ENCODE measurements at regions not wholly inside any gene's neighbourhood (a gene's known extent, or its start where the extent isn't known, plus 50 kb on each side); places are given as distances from the start of the nearest gene placed in this dataset.
A peak's percentile ranks its signal among the peaks of the same experiment; 100 is the strongest.
"Not testable (repeated sequence)": the region's sequence is repeated elsewhere in the genome, so short reads cannot be mapped to it uniquely, and the experiment has no call there.

DNA sequence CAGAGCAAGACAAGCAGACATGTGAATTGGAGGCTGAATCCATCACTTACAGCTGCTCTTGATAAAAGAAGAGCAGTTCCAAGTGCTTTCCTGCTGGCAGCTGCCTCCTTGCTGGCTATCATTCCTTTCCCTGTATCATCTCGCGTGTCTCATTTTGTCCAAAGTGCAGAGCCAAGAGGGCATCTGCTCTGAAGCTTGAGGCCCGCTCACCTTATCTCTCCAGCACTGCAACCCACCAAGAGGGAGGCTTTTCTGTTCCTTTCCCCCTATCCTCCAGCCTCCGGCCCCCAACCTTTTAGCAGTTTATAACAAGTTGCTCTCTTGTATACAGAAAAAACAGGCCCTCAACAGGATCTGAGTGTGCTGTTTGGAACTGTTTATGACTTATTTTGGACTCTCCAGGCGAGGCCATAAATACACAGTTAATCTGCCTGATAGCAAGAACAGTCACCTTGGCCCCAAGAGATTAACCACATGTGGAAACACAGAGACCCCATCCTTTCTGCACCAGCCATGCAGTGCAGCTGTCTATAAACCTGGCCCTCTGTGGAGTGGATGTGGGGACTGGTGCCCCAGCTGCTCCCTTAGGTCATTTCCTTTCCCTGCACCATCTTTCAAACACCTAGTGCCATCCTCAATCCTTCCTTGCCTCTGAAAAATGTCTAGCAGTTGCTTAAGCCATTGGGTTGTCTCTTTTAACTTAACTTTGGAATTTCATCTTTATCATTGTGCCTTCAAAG, 172.5 kb upstream of the FERMT1 start:
- DNase-seq = no peak

DNA sequence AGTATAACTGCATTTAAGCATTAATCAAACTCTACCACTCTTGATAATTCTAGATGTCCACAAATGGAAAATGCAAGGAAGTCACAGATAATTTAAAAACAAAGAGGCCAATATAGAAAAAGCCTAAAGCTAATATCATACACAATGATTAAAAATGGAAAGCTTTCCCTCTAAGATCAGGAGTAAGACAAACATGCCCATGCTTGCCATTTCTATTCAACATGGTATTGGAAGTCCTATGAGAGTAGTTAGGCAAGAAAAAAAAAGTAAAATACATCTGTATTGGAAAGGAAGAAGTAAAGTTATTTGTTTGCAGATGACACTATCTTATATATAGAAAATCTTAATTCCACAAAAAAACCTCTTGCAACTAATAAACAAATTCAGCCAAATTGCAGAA, 164.6 kb upstream of the FERMT1 start:
- DNase-seq = no peak

DNA sequence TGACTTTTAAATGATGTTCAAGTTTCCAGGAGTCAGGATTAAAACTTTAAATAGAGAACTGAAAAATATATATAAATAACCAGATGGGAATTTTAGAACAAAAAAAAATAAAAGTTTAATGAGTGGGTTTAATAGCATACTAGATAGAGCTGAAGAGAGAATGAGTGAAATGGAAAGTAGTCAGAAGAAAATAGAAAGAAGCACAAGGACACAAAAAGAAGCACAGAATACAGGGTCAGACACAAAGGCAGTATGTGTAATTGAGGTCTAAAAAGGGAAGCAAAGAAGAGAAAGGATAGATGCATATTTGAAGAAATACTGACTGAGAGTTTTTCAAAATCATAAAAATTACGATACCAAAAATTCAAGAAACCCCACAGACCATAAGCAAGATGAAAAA, 159.8 kb upstream of the FERMT1 start:
- no peak for DNase-seq

DNA sequence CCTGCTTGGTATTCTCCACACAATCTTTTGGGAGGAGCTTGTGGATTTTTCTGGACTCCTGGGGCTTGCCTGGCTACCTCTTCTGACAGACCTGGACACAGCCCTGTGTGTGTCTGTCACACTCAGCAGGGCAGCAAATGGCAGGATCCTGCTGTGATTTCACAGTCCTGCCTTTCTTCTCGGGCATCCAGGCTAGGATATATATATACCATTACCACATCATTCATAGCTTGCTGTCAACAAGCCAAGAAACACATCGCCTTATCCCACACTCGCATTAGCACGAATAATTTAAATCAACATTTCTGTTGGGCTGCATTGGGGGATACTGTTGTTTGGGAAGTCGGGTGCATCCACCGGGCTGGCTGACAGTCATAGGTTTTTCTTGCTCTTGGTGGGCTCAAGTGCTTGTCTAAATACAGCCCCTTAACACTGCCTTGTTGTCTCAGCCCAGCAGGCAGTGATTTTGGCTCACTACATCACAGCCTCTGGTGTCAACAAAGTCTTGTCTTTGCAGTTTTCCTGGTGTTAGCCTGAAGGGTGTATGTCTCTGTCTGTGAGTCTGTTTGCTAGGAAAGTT, 154.9 kb upstream of the FERMT1 start:
- DNase-seq = peak in 1 of 2 experiments; percentile 49

DNA sequence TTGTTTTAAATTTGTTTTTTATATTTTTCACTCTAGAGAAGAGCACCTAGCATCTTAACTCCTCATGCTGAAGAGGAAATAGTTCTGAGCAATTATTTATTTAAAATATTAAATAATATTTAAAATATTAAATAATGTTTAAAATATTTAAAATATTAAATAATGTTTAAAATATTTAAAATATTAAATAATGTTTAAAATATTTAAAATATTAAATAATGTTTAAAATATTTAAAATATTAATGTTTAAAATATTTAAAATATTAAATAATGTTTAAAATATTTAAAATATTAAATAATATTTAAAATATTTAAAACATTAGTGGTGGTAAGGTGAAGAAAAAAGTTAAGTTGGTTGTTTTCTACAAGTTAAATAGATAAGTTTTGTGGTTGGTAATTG, 147.6 kb upstream of the FERMT1 start:
- DNase-seq = not testable (repeated sequence)

DNA sequence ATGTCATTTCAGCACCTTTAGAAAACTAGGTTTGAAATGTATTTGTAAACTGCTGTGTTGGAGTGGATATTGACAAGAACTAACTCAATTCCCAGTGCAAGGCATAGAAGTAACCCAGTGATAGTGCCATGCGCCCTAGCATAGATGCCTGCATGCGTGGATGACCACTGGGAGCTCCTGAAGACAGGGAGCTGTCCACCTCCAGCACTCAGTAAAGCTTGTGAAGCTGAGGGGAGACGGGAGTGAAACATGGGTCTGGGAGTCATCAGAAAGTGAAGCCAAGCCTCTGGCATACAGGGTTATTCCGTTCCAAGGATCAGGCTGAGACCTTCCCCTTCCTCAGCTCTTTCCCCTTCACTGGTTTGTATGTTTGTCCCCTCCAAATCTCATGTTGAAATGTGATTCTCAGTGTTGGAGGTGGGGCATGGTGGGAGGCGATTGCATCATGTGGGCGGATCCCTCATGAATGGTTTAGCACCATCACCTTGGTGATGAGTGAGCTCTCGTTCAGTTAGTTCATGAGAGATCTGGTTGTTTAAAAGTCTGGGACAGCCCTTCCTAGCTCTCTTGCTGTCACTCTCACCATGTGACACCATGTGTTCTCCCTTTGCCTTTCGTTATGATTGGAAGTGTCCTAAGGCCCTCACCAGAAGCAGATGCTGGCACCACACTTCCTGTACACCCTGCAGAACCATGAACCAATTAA, 146.5 kb upstream of the FERMT1 start:
- DNase-seq = peak in 1 of 2 experiments; percentile 12

DNA sequence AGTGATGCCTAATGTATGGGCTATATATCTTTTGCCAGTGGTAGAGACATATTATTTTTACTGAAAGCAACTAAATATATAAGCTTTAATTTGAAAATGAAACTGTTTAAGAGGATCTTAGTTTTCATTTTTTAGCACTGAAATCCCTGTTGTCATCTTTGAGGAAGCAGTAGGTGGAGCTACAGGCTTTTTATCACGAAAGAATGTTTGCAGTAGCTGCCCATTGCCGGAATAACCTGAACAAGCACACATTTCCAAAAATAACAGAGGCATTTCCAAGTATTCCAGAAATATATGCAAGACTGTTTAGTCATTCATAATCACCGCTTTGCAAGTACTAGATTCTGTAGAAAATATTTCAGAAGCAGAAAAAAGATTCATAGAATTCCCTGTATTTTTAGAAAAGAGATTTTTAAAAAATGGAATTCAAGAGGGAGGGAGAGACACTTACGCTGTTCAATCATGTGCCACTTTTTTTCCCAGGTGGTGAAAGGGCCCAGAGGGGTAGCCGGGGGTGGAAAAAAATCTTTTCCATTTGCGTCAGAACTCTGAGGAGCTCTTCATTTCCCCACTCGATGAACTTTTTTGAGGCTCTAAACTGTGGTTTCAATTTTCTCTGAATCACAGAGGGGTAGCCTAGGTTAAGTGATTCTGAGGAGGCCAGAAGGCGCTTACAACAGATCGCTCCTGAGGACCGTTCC, 142.5 kb upstream of the FERMT1 start:
- peak; percentile 58 to 70 for DNase-seq

DNA sequence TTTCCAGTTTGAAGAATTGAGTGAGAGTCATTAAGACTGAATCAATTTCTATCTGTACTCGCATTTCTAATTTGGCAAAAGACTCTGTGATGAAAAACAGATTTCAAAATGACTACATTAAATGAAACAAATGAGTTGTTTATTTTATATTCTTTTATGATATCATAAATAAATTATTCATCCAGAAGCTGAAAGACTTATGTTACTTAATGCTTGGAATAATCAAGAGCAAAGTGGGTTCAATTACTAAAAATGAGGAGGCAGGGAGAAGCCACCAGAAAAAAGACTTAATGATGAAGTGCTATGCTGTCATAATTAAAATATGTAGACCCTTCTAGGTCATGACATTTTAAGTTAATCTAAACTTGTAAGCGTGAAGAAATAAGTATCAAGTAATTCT, 130.6 kb upstream of the FERMT1 start:
- no peak for DNase-seq

DNA sequence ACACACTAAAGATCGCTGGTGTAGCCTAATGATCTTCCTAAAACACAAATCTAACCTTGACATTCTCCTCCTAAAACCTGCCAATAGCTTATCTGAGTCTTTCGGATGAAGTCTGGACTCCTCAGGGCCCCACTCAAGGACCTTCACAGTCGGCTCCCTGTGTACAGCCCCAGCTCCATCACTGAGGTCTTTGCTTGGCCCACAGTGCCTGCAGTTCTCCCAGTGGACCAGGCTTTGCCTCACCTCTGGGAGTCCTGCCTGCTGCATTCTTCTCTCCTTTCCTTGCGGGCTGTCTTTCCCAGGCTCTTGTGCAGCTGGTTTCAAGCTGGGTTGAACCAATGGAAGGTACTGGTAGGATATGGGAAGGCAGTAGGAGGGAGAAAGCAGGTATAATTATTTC, 122.6 kb upstream of the FERMT1 start:
- no peak for DNase-seq

DNA sequence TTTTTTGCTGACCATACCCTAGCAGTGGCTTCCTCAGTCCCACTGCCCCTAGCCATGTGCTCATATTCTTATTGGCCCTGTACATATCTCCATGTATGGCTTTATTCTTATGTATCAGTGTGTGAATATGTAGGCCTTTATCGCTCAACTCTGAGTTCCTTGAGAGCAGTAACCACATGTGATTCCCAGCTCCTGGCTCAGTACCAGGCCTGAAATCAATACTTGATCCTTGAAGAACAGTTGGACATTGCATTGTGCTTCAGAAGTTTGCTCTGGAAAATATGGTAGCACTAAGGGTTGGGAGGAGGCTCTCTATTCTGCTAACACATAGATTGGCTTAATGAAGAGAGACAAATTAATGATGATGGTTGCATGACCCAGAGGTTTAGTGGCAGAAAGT, 118.8 kb upstream of the FERMT1 start:
- no peak for DNase-seq

DNA sequence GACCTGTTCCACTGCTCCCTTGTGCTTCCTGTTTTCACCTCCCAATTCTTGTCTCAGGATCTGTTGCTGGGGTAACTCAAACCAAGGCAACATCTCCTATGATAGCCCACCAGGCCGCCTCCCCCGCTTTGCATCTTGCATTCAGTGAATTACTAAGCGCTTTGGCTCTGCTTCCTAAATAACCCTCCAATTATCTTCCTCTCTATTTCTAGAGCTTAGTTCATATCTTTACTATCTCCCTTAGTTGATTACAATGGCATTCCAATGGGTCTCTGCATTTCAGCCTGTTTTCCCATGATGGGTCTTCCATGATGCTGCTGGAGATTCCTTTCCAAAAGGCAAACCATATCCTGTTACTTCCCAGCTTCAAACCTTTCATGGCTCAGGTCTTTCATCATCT, 117.2 kb upstream of the FERMT1 start:
- DNase-seq = no peak

DNA sequence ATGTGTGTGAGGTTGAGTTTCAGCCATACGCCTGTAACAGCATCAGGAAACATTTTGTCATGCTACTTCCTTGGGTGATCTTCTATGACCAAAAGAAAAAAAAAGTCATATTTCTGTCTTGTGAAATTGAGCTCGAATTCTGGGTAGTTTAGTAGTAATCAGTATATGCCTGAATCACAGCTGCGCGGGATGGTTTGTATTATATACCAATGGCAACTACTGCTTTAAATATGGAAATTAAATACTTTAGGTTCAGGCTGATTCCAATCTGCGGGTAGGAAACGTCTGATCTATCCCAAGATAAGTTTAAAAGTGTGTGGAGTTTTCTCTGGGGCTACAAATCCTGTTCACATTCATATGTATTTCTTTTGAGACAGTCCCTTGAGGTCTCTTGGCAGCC, 115.6 kb upstream of the FERMT1 start:
- no peak for DNase-seq

DNA sequence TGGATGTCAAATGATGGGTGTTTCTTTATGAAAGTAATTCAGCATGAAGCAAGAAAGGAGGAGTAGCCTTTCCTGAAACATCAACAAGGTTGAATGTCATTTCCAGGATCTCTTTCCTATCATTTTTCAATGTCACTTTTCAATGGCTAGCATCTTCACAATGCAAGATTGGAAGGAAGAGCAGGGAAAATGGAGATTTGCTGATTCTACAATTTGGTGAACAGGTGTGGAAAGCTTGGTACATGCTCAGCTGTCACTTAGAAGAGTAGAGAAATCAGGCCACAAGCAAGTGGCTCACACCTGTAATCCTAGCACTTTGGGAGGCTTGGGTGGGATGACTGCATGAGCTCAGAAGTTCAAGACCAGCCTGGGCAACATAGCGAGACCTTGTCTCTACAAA, 112.7 kb upstream of the FERMT1 start:
- DNase-seq = no peak

DNA sequence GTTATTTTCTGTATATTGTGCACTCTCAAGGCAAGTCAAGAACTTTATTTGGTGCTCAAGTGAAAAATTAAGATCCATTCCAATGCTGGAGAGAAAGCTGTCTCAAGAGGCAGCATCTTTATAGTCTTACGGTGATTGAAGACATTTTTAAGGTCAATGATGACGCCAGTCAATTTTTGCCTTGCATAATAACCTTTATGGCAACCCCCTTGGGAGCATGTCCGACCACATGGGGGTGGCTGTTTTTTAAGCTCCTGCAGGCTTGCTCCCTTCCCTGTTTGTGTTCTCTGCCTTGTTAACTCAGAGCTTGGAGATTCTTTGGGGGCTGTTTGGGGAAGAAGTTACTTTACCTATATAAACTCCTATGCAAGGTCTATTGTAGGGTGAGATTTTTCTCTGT, 109.6 kb upstream of the FERMT1 start:
- DNase-seq = no peak

DNA sequence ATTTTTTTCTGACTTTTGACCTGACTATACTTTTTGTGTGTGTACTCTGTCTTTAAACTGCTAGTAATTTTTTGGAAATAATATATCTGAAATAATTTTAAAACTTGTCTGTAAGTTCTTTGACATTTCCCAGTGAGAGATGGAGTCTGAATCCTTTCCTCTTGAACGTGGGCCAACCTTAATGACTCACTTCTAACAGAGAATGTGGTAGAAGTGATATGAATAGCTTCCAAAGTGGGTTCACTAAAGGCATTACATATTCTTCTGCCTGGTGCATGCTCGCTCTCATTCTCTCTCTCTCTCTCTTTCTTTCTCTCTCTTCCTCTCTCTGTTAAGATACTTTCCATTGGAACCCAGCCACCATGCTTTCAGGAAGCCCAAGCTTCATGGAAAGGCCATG, 108.7 kb upstream of the FERMT1 start:
- DNase-seq = no peak

DNA sequence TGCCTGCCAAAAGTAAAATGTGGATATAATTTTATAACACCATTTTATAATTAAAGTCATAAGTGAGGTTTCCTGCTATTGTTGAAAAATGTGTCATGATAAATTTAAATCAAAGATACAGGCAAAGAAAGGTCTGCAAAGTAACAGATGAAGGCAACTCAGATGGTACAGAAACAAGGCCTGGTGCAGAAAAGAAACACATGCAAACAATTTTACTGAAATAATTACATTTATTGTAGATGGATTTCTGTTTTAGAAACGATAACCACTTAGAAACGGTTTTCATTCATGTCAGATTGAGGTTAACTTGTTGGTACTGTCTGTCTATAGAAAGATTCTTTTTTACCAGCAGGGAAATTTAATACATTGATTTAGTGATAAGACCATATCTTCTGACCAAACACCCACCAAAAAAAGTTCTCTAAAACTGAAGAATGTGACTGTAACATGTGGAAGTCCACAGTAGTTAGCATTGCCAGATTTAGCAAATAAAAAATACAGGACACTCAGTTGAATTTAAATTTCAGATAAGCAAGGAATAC, 105.5 kb upstream of the FERMT1 start:
- no peak for DNase-seq

DNA sequence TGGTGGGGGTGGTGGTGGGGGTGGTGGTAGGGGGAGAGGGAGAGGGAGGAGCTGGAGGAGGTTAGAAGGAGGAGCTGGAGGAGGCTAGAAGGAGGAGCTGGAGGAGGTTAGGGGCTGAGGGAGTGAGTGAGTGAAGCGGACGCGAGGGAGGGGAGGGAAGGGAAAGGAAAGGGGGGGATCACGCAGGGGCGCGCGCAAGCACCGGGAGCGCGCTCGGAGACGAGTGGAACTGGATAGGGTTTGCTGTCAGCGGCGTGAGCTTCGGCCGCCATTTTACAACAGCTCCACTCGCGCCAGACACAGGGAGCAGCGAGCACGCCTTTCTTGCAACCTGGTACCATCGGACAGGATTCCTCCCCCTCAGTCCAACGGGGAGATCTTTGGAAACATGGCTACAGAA, 90.5 kb upstream of the FERMT1 start:
- DNase-seq = no peak

DNA sequence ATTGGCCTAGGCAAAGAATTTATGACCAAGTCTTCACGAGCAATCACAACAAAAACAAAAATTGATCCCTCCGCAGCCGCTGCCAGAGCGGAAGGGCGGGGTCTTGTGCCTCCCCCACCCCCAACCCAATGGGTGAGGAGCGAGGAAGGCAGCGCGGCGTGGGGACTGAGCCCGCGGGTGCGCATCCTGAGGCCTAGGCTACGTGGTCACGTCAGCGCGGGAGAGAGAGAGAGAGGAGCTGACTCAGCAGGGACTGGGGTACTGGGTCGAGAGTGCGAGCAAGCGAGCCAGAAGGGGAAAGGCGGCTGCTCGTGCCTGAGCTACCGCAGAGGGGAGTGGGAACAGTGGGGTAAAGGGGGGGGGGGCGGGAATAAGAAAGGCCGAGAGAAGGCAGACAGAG, 90.1 kb upstream of the FERMT1 start:
- DNase-seq = no peak

DNA sequence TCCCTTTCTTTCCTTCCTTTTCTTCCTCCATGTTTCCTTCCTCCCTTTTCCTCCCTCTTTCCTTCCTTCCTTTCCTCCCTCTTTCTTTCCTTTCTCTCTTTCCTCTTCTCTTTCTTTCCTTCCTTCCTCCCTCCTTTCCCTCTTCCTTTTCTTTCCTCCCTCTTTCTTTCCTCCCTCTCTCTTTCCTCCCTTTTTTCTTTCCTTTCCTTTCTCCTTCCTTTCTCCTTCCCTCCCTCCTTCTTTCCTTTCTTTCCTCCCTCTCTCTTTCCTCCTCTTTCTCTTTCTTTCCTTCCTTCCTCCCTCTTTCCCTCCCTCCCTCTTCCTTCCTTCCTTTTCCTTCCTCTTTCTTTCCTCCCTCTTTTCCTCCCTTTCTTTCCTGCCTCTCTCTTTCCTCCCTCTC, 86.3 kb upstream of the FERMT1 start:
- DNase-seq = no peak

DNA sequence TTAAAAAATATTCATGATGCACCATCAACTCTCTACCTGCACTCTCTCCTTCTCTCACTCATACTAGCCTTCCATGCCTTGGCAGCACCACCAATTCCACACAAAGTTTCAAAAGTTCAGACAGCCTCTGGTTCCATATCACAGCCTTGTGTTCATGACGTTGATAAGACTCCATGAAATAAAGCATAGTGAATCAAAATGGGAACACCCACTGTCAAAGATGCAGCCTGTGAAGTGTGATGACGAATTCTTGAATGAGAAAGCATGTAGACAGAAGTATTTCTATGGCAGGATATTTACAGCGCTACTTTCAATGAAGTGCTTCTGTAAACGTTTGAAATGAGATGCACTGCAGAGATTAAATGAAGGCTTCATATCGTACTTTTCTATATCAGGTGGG, 77.3 kb upstream of the FERMT1 start:
- DNase-seq = no peak

DNA sequence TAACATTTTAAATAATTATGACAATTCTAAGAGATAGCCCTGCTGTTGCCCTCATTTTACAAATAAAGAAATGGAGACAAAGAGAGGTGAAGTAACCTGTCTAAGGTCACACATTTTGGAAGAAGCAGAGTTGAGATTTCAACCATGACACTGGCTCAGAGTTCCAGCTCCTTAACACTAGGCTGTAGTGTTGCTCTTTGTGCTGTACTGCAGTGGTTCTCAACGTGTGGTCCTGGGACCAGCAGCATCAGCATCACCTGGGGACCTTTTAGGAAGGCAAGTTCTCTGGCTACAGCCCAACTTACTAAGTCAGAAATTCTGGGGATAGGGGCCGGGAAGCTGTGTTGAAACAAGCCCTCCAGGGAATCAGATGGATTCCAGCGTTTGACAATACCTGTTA, 62.4 kb upstream of the FERMT1 start:
- no peak for DNase-seq

DNA sequence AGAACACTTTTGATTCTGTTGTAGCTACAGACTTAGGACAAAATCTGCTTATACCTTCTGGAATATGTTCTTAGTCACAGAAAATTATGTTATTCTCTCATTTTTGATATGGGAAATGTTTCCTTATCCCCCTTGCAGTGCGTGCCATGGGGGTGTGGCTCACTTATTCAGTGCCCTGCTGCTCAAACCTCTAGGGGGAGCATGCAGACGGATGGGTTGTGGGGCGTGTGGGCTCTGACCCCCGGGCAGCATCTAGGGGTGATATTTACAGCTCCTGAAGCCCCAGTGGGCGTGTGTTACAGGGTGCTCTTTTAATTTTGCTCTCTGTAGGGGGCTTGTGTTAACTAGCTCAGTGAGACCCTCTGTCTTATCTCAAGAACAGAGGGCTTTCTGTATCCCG, 61.3 kb upstream of the FERMT1 start:
- DNase-seq = no peak

DNA sequence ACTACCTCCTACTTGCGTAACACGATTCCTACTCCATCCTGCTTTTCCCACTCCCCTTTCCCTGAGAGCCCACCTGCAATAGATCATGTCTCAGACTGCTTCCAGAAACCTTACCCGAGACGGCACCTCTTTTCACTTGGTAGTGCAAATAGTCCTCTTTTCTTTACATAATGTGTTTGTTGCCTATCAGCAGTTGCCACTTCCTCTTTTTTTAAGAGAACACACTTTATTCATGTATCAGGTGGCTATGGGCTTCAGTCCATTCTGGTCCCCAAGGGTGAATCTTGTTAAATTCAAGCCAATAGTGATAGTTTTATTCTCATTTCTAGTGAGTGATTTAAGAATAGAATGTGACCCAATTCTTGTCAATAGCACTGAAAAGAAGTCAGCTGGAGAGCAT, 57.7 kb upstream of the FERMT1 start:
- no peak for DNase-seq

DNA sequence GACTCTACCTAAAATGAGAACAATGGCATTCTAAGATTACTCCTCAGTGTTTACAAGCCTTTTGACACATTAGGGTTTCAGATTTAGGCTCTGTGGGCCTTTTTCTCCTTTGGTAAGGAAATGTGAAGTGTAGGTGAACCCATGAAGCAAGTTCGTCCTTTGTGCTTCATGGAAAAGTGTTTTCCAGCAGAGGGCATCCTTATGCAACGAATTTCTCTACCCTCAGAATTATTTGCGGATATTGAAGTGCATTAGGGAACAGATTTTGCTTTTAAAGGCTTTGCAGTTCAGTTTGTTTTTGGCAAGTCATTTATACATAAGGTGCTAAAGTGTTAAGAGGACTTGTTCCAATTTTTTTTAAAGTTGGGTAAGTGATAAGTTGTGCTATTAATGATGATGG, 55.7 kb upstream of the FERMT1 start:
- DNase-seq = peak; percentile 60 to 61

All from SHP77 (cell line).